IMR-90 (cell line): ENCODE measurements at regions not wholly inside any gene's neighbourhood (a gene's known extent, or its start where the extent isn't known, plus 50 kb on each side); places are given as distances from the start of the nearest gene placed in this dataset.

Experiments used
- BHLHE40 ChIP-seq: fragments of 150-350 bp; IDR thresholded peaks from 2 replicates; pipeline ENCODE4 v1.6.1; 2016; ENCODE audit warnings: mild to moderate bottlenecking, low read depth, low read length
- CEBPB ChIP-seq: IDR thresholded peaks from 2 replicates; pipeline ENCODE4 v1.6.1; 2012; ENCODE audit warnings: low read depth, low read length, improper control_type of control experiment
- CHD1 ChIP-seq: IDR thresholded peaks from 2 replicates; pipeline ENCODE4 v1.6.1; 2012; ENCODE audit warnings: low read depth, low read length, improper control_type of control experiment
- CTCF ChIP-seq: conservative IDR thresholded peaks from 2 replicates; pipeline ENCODE4 v1.5.1; 2012; ENCODE audit warnings: mild to moderate bottlenecking, low read depth, low read length, improper control_type of control experiment
- MXI1 ChIP-seq: IDR thresholded peaks from 2 replicates; pipeline ENCODE4 v1.6.1; 2012; ENCODE audit warnings: low read depth, mild to moderate bottlenecking, low read length, moderate library complexity, borderline replicate concordance
- POLR2A ChIP-seq: IDR thresholded peaks from 2 replicates; pipeline ENCODE4 v1.6.1; 2012; ENCODE audit warnings: mild to moderate bottlenecking, low read depth, low read length
- RAD21 ChIP-seq: IDR thresholded peaks from 2 replicates; pipeline ENCODE4 v1.6.1; 2012; ENCODE audit warnings: low read length, improper control_type of control experiment
- RCOR1 ChIP-seq: IDR thresholded peaks from 2 replicates; pipeline ENCODE4 v1.6.1; 2012; ENCODE audit warnings: mild to moderate bottlenecking, low read length, improper control_type of control experiment; ENCODE audit not compliant: insufficient replicate concordance
- SMC3 ChIP-seq: fragments of 150-350 bp; IDR thresholded peaks from 2 replicates; pipeline ENCODE4 v1.6.1; 2016; ENCODE audit warnings: low read depth, mild to moderate bottlenecking, antibody characterized with exemption, low read length, moderate library complexity
- USF2 ChIP-seq: fragments of 150-350 bp; IDR thresholded peaks from 2 replicates; pipeline ENCODE4 v1.6.1; 2017; ENCODE audit warnings: mild to moderate bottlenecking, antibody characterized with exemption, low read length, low read depth
- TF ChIP-seq, protein P1 (sequence below): fragments of 150-350 bp; IDR thresholded peaks from 2 replicates; pipeline ENCODE4 v1.6.1; 2016; ENCODE audit warnings: low read depth, mild to moderate bottlenecking, low read length, moderate library complexity, borderline replicate concordance

GRCh38 chr5:74406844-74407243 lies 233.7 kb downstream of the ENC1 start:
- no peak for TF ChIP-seq CEBPB
- TF ChIP-seq CTCF = no peak
- TF ChIP-seq SMC3 = no peak
- no peak for TF ChIP-seq CHD1
- no peak for TF ChIP-seq RCOR1
- no peak for TF ChIP-seq USF2
- TF ChIP-seq BHLHE40 = no peak
- TF ChIP-seq POLR2A = no peak
- TF ChIP-seq MXI1 = no peak
- TF ChIP-seq, protein P1, sequence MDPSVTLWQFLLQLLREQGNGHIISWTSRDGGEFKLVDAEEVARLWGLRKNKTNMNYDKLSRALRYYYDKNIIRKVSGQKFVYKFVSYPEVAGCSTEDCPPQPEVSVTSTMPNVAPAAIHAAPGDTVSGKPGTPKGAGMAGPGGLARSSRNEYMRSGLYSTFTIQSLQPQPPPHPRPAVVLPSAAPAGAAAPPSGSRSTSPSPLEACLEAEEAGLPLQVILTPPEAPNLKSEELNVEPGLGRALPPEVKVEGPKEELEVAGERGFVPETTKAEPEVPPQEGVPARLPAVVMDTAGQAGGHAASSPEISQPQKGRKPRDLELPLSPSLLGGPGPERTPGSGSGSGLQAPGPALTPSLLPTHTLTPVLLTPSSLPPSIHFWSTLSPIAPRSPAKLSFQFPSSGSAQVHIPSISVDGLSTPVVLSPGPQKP = no peak
- TF ChIP-seq RAD21 = no peak
